C4-2B (cell line): ENCODE measurements at regions not wholly inside any gene's neighbourhood (a gene's known extent, or its start where the extent isn't known, plus 50 kb on each side); places are given as distances from the start of the nearest gene placed in this dataset.

Experiments
- H3K27ac ChIP-seq: fragments of 450-650 bp; 2 replicates; pipeline ENCODE4 v1.5.1; 2017
- ZFX ChIP-seq: fragments of 450-650 bp; IDR thresholded peaks from 2 replicates; pipeline ENCODE4 v1.6.1; 2017
- TF ChIP-seq, protein P1 (sequence below): fragments of 450-650 bp; conservative IDR thresholded peaks from 2 replicates; pipeline ENCODE4 v1.5.1; 2017; ENCODE audit warnings: mild to moderate bottlenecking

DNA sequence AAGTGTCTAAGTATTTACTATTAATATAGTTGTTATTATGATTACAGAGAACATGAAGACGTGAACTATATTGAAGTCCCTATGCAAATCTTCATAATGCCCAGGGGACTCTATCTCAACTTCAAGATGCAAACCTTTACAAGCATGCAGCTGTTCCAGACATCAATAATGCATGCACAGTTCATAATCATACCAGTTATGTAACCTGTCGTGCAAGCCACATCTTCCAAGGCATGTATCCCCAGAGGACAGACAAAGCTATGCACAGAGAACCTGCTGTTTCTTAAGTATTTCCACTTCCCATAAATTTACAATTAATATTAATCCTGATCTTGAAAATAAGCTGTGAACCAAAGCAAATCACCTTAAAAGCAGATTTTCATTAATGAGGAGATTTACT lies 534.1 kb downstream of the TUSC7 start:
- TF ChIP-seq ZFX: no peak
- TF ChIP-seq, protein P1, sequence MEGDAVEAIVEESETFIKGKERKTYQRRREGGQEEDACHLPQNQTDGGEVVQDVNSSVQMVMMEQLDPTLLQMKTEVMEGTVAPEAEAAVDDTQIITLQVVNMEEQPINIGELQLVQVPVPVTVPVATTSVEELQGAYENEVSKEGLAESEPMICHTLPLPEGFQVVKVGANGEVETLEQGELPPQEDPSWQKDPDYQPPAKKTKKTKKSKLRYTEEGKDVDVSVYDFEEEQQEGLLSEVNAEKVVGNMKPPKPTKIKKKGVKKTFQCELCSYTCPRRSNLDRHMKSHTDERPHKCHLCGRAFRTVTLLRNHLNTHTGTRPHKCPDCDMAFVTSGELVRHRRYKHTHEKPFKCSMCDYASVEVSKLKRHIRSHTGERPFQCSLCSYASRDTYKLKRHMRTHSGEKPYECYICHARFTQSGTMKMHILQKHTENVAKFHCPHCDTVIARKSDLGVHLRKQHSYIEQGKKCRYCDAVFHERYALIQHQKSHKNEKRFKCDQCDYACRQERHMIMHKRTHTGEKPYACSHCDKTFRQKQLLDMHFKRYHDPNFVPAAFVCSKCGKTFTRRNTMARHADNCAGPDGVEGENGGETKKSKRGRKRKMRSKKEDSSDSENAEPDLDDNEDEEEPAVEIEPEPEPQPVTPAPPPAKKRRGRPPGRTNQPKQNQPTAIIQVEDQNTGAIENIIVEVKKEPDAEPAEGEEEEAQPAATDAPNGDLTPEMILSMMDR: no peak
- H3K27ac ChIP-seq: no peak overlapping the region

DNA sequence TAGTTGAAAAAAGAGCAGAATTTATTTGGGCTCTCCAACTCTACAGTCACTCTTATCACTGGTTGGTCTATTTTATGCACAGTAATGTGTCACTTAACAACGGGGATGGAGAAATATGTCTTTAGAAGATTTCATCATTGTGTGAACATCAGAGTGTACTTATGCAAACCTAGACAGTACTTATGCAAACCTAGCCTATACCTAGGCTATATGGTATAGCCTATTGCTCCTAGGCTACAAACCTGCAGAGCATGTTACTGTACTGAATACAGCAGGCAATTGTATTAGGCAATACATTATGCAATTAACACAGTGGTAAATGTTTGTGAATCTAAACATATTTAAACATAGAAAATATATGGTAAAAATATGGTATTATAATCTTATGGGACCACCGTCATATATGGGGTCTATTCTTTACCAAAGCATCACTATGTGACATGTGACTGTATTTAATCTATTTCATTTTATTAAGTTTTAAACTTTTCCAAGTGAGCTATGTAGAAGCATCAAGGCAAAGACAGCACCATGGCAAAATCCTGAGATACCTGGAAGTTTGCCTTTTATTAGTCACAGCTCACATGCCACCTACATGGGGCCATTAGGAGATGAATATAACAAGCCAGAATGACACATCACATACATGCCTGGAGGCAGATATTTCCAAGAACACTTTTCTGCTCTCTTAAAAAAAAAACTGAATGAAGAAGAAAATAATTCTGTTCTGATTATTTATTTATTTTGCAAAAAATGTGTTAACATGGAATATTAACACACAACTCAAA lies 537.4 kb downstream of the TUSC7 start:
- no peak overlapping the region for H3K27ac ChIP-seq
- no peak for TF ChIP-seq ZFX
- TF ChIP-seq, protein P1: no peak

DNA sequence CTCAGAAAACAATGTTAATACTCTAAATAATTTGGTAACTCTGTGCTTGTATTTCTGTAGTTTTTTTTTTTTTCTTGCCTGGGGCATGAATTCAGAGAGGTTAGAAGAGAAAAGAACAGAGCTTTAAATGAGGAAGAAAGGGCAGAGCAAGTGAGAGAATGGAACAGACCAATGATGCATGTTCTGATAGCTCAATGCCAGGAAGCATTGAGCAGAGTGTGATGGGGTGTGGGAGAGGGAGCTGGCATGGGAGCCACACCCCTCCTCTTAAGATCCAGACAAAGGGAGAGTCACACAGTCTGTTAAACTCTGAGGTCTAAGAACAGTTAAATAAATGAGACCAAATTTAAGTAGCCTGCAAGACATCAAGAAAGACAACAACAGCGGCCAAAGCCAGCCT lies 538.6 kb downstream of the TUSC7 start:
- H3K27ac ChIP-seq: no peak overlapping the region
- TF ChIP-seq, protein P1: no peak
- no peak for TF ChIP-seq ZFX

DNA sequence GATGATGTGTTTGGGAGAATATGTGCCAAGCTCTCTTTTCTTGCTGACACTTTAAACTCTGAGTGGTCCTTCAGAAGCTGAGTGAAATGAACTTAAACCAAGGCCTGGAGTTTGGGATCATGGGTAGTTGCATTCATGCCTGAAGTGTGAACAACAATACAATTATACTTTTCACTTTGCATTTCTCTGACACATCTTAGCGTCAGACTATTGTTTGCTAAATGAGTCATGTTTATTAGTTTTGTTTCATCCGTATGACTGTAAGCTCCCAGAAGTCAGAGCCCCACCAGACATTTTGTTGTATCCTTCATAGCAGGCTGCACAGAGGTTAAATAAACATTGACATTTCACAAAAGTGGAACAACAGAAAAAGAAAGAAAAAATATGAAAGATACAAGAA lies 542.6 kb downstream of the TUSC7 start:
- H3K27ac ChIP-seq: no peak overlapping the region

DNA sequence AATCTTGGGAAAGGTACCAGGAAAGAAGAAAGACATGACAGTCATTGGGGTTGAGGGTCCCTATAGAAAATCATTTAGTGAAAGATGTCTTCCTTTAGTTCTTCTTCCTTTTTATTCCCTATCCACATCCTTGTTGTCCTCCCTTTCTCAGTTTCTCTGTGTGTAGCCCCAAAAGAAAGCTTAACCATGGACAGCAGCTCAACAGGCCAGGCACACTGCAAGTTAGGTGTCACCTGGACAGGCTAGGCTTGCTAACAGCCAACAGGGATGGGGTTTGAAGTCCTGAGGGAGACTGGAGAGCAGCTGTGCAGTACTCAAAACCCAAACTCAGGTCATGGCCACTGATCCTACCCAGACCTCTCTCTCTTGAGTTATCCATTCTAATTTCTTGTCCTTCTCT lies 543.1 kb downstream of the TUSC7 start:
- no peak for TF ChIP-seq ZFX
- TF ChIP-seq, protein P1: no peak
- H3K27ac ChIP-seq: no peak overlapping the region

More for the DNA sequence above, 542.6 kb downstream of the TUSC7 start:
- TF ChIP-seq ZFX: no peak
- TF ChIP-seq, protein P1: no peak

DNA sequence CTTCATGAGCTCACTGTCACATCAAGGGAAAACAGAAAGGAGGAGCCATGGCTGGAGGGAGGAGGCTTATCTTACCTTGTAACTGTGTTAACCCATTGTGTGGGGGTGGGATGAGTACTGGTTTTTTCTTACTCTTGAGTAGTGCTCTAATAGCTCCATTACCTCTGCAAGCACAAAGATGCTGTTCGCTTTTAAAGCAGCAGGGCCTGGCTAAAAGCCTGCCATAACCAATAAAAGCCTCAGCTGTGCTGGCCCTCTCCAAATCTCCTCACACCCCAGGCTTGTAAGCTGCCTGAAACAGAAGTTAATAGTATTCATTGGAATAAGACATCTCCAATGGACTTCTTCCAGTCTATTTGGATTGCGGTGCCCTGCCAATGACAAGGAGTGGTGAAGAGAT lies 544.1 kb downstream of the TUSC7 start:
- no peak for TF ChIP-seq ZFX
- TF ChIP-seq, protein P1: no peak
- H3K27ac ChIP-seq: no peak overlapping the region

DNA sequence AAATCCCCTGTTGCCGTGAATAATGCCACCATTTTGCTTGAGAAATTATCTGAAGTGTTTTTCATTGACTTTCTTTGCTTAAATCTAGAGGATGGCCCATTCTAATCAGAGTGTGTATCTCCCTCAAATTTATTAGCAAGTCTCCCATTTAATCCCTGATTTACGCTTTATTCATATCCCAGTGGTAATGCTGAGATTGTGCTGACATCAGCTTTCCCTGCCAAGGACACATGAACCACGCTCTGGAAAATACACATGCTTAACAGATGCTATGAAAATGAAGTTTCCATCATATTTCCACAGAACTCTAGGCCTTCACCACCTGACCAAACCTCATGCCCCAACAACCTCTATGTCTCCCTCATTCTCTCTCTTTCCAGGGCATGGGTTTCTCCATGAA lies 545.4 kb downstream of the TUSC7 start:
- TF ChIP-seq, protein P1: no peak
- no peak for TF ChIP-seq ZFX
- H3K27ac ChIP-seq: no peak overlapping the region
